Endothelial cell of umbilical vein (primary cell): ENCODE measurements at regions not wholly inside any gene's neighbourhood (a gene's known extent, or its start where the extent isn't known, plus 50 kb on each side); places are given as distances from the start of the nearest gene placed in this dataset.

Experiments used
- BruUV-seq: library from RNA; stranded (reverse); fragments of 400-500 nt; replicated peaks from 2 replicates; lab custom pipeline; 2021; lab: Mats Ljungman, UMichigan
- CTCF ChIA-PET: fragments of 300-600, 350-600 bp; sonication (Branson Sonifier 250); formaldehyde crosslinking; loops from one replicate; lab custom pipeline; 2021; ENCODE audit warnings: antibody characterized with exemption, inconsistent platforms; lab: Charles Lee
- POLR2A ChIA-PET: fragments of 300-600, 350-600 bp; sonication (Branson Sonifier 250); formaldehyde crosslinking; loops from one replicate; lab custom pipeline; 2021; ENCODE audit warnings: antibody characterized with exemption, inconsistent platforms; lab: Charles Lee
- DNase-seq: peaks from one replicate; pipeline ENCODE4 v3.0.0-alpha.2; 2011; ENCODE audit warnings: low read depth, low spot score
- FAIRE-seq: peaks from 2 replicates; lab custom pipeline; 2011; peaks lifted over from hg19 to GRCh38; lab: Jason Lieb, UNC
- H2AFZ ChIP-seq: 2 replicates; pipeline ENCODE4 v1.6.0; 2012; ENCODE audit warnings: low read depth, low read length, control low read depth, inconsistent platforms
- H3K27ac ChIP-seq: 2 replicates; pipeline ENCODE4 v1.5.1; 2011; ENCODE audit warnings: low read depth, mild to moderate bottlenecking, control low read depth, low read length, moderate library complexity; ENCODE audit not compliant: insufficient read depth
- H3K27me3 ChIP-seq, 2 experiments: 2 replicates each; pipeline versions ENCODE4 v1.6.0 to v1.6.1; 2011; ENCODE audit warnings: low read length in 2 of 2, mixed read lengths in 1 of 2; ENCODE audit not compliant: control insufficient read depth in 2 of 2, insufficient read depth in 2 of 2
- H3K36me3 ChIP-seq, 2 experiments: 2 replicates in 1 of 2; 3 replicates in 1 of 2; pipeline ENCODE4 v1.5.1; 2011; ENCODE audit warnings: low read length in 2 of 2, mild to moderate bottlenecking in 1 of 2, moderate library complexity in 1 of 2; ENCODE audit not compliant: control insufficient read depth in 2 of 2, insufficient read depth in 2 of 2; ENCODE audit errors: extremely low read depth in 1 of 2
- H3K4me1 ChIP-seq: 3 replicates; pipeline ENCODE4 v1.5.1; 2011; ENCODE audit warnings: mild to moderate bottlenecking, low read length; ENCODE audit not compliant: control insufficient read depth, insufficient read depth; ENCODE audit errors: extremely low read depth
- H3K4me2 ChIP-seq: 2 replicates; pipeline ENCODE4 v1.6.1; 2011; ENCODE audit warnings: low read length, control low read depth, mixed read lengths; ENCODE audit not compliant: insufficient read depth
- H3K4me3 ChIP-seq, 3 experiments: fragments of 200-600 bp in 1 of 3; sonication (generic), shearing (Covaris generic) in 1 of 3; replicated peaks in 1 of 3; 2 replicates each; pipeline ENCODE4 v1.5.1; 2011 to 2016; ENCODE audit warnings: control low read depth in 3 of 3, low read length in 3 of 3, mild to moderate bottlenecking in 2 of 3, inconsistent platforms in 1 of 3, low read depth in 1 of 3, moderate library complexity in 1 of 3; ENCODE audit not compliant: insufficient read depth in 1 of 3
- H3K79me2 ChIP-seq: 2 replicates; pipeline ENCODE4 v1.6.0; 2012; ENCODE audit warnings: low read length, inconsistent platforms; ENCODE audit not compliant: control insufficient read depth, insufficient read depth
- H3K9ac ChIP-seq: replicated peaks from 2 replicates; pipeline ENCODE3; 2011; ENCODE audit warnings: low read length, control low read depth; ENCODE audit not compliant: insufficient read depth; ENCODE audit errors: extremely low read depth
- H3K9me1 ChIP-seq: replicated peaks from 3 replicates; pipeline ENCODE4 v1.6.0; 2011; ENCODE audit warnings: mild to moderate bottlenecking, low read length; ENCODE audit not compliant: control insufficient read depth, insufficient read depth; ENCODE audit errors: extremely low read depth
- H3K9me3 ChIP-seq: replicated peaks from 2 replicates; pipeline ENCODE4 v1.5.1; 2012; ENCODE audit warnings: low read length, inconsistent platforms; ENCODE audit not compliant: control insufficient read depth, insufficient read depth
- H4K20me1 ChIP-seq: replicated peaks from 2 replicates; pipeline ENCODE3; 2011; ENCODE audit warnings: mild to moderate bottlenecking, low read length; ENCODE audit not compliant: control insufficient read depth, insufficient read depth; ENCODE audit errors: extremely low read depth
- CTCF ChIP-seq, 2 donors: IDR thresholded peaks; 1 replicate in 1 of 2; 2 replicates in 1 of 2; pipeline ENCODE4 v1.5.1; 2011; ENCODE audit warnings: low read length in 2 of 2, mild to moderate bottlenecking in 2 of 2, moderate library complexity in 2 of 2, control low read depth in 1 of 2, inconsistent platforms in 1 of 2, low read depth in 1 of 2; ENCODE audit not compliant: insufficient read depth in 1 of 2; ENCODE audit errors: extremely low read depth in 1 of 2
- EZH2 ChIP-seq: IDR thresholded peaks from 2 replicates; pipeline ENCODE4 v1.6.1; 2012; ENCODE audit warnings: borderline replicate concordance, low read depth, mild to moderate bottlenecking, moderate library complexity, low read length, inconsistent platforms; ENCODE audit not compliant: severe bottlenecking
- FOS ChIP-seq: IDR thresholded peaks from 2 replicates; pipeline ENCODE4 v1.6.1; 2011; ENCODE audit warnings: mild to moderate bottlenecking, low read length, moderate library complexity, borderline replicate concordance; ENCODE audit not compliant: insufficient read depth
- GATA2 ChIP-seq: IDR thresholded peaks from 2 replicates; pipeline ENCODE4 v1.7.0; 2011; ENCODE audit warnings: low read depth, mild to moderate bottlenecking, moderate library complexity, mixed read lengths, low read length; ENCODE audit not compliant: insufficient read length, insufficient read depth
- JUN ChIP-seq: IDR thresholded peaks from 2 replicates; pipeline ENCODE4 v1.6.1; 2011; ENCODE audit warnings: borderline replicate concordance, low read depth; ENCODE audit not compliant: insufficient read length, insufficient read depth
- MAX ChIP-seq: IDR thresholded peaks from 2 replicates; pipeline ENCODE4 v1.6.1; 2011; ENCODE audit not compliant: insufficient read depth, insufficient read length
- MYC ChIP-seq: IDR thresholded peaks from one replicate; pipeline ENCODE4 v1.6.1; 2011; ENCODE audit warnings: mild to moderate bottlenecking, low read depth, low read length
- POLR2A ChIP-seq: IDR thresholded peaks from 2 replicates; pipeline ENCODE4 v1.6.1; 2012; ENCODE audit warnings: low read depth, mild to moderate bottlenecking, control low read depth, low read length
- POLR2AphosphoS5 ChIP-seq: IDR thresholded peaks from 2 replicates; pipeline ENCODE4 v1.6.1; 2012; ENCODE audit warnings: low read depth, mild to moderate bottlenecking, control low read depth, low read length, moderate library complexity; ENCODE audit not compliant: insufficient read depth
- dilution Hi-C: fragments of 300-500 bp; cut with MboI; formaldehyde crosslinking; loops from one replicate; pipeline ENCODE4 v1.15.0; 2019; ENCODE audit warnings: low sequenced_read_pairs; ENCODE audit not compliant: extremely low pct_ligation_motif_present
- intact Hi-C: fragments of 100-400 bp; cut with micrococcal nuclease; formaldehyde crosslinking; loops from one replicate; pipeline ENCODE4 v1.10.0; 2022

GRCh38 chr15:70361891-70362290, 264.2 kb upstream of the TLE3 start:
- Histone ChIP-seq H3K9ac (no peak overlapping the region), H3K36me3 (no peaks in the 10 kb centered on the region), H2AFZ (no peak overlapping the region), H3K27ac (no peak overlapping the region), H3K9me1 (no peaks in the 10 kb centered on the region), H3K79me2 (no peaks in the 10 kb centered on the region), H3K9me3 (no peaks in the 10 kb centered on the region), H3K4me1 (no peaks in the 10 kb centered on the region), H3K4me2 (no peak overlapping the region), H3K4me3 (no peak overlapping the region), H4K20me1 (no peaks in the 10 kb centered on the region), H3K27me3 (no peaks in the 10 kb centered on the region)
- no peak for DNase-seq
- intact Hi-C loops (loop anchor here (2.0 to 5.0 kb wide), 2 partner anchors 785 to 887 kb away; no protein-coding TSS in a partner anchor), dilution Hi-C loops (no loop called here)
- no peak for FAIRE-seq
- TF ChIP-seq POLR2AphosphoS5 (no peak), GATA2 (no peak)
- ChIA-PET CTCF (interaction anchor here (1.2 to 1.7 kb wide), 3 partner anchors 18 to 27 kb away, joined by 3 to 5 read pairs (median 3); no protein-coding TSS in a partner anchor), POLR2A (no interaction called here)
- no TSS peak for BruUV-seq

GRCh38 chr15:70361106-70361505, 263.4 kb upstream of the TLE3 start:
- H3K79me2 ChIP-seq: no peaks in the 10 kb centered on the region
- CTCF ChIA-PET: no interaction called here
- BruUV-seq: no TSS peak
- no peak overlapping the region for H3K27ac ChIP-seq
- H3K9me1 ChIP-seq: no peaks in the 10 kb centered on the region
- FAIRE-seq (no peak), DNase-seq (no peak)
- H3K36me3 ChIP-seq: no peaks in the 10 kb centered on the region
- H3K4me2 ChIP-seq: no peak overlapping the region
- H3K4me1 ChIP-seq: no peaks in the 10 kb centered on the region
- intact Hi-C loops: loop anchor here (5.0 kb wide), 1 partner anchor 784 kb away; no protein-coding TSS in a partner anchor
- no peaks in the 10 kb centered on the region for H3K9me3 ChIP-seq
- no peak overlapping the region for H3K9ac ChIP-seq
- POLR2A ChIA-PET: no interaction called here
- no peak overlapping the region for H2AFZ ChIP-seq
- dilution Hi-C loops: no loop called here
- H3K4me3 ChIP-seq: no peak overlapping the region
- no peaks in the 10 kb centered on the region for H3K27me3 ChIP-seq
- TF ChIP-seq EZH2 (no peak), GATA2 (no peak), POLR2A (no peak), CTCF (IDR thresholded peaks at IDR 0.05; ENCODE audit: extremely low read depth in 1 of 2, insufficient read depth in 1 of 2, low read depth in 1 of 2, low read length in 2 of 2) (no peak), MYC (no peak), MAX (no peak), FOS (no peak), JUN (no peak), POLR2AphosphoS5 (no peak)
- H4K20me1 ChIP-seq: no peaks in the 10 kb centered on the region
